Ascending aorta (tissue), 2 donors: ENCODE measurements at regions not wholly inside any gene's neighbourhood (a gene's known extent, or its start where the extent isn't known, plus 50 kb on each side); places are given as distances from the start of the nearest gene placed in this dataset.

ENCODE experiments used
- DNase-seq, 2 donors: peaks; one replicate each; pipeline ENCODE4 v3.0.0-alpha.2; 2019; ENCODE audit warnings: low spot score in 2 of 2
- H3K27ac ChIP-seq, 2 donors: fragments of 200-600 bp; sonication (generic); one replicate each; pipeline ENCODE4 v1.5.1; 2016 to 2017; ENCODE audit warnings: mild to moderate bottlenecking in 1 of 2
- H3K27me3 ChIP-seq: fragments of 200-600 bp; sonication (generic); one replicate; pipeline ENCODE4 v1.5.1; 2017
- H3K36me3 ChIP-seq, 2 donors: fragments of 200-600 bp; sonication (generic); one replicate each; pipeline ENCODE4 v1.5.1; 2016
- H3K4me1 ChIP-seq, 2 donors: fragments of 200-600 bp; sonication (generic); one replicate each; pipeline ENCODE4 v1.5.1; 2016 to 2017; ENCODE audit warnings: mild to moderate bottlenecking in 1 of 2
- H3K4me3 ChIP-seq, 2 donors: fragments of 200-600 bp; sonication (generic); one replicate each; pipeline ENCODE4 v1.5.1; 2016 to 2017; ENCODE audit warnings: mild to moderate bottlenecking in 1 of 2
- H3K9me3 ChIP-seq, 2 donors: fragments of 200-600 bp; sonication (generic); one replicate each; pipeline ENCODE4 v1.5.1; 2016
- CTCF ChIP-seq, 3 experiments: fragments of 200-600 bp in 2 of 3; fragments of 450-650 bp in 1 of 3; sonication (generic) in 2 of 3; IDR thresholded peaks; one replicate each; pipeline ENCODE4 v1.5.1; 2016 to 2019; ENCODE audit warnings: antibody characterized with exemption in 3 of 3, mild to moderate bottlenecking in 1 of 3, moderate library complexity in 1 of 3
- intact Hi-C: fragments of 100-400 bp; cut with DNase I; formaldehyde crosslinking; loops from one replicate; pipeline ENCODE4 v1.15.1; 2023

GRCh38 chr12:81888106-81888740 is 129.1 kb upstream of the PPFIA2 start:
- H3K27ac ChIP-seq = no peak overlapping the region
- intact Hi-C loops = no loop called here
- no peak for TF ChIP-seq CTCF (IDR thresholded peaks at IDR 0.05)
- no peaks in the 10 kb centered on the region for H3K27me3 ChIP-seq
- no peaks in the 10 kb centered on the region for H3K36me3 ChIP-seq
- no peak for DNase-seq
- no peaks in the 10 kb centered on the region for H3K9me3 ChIP-seq
- no peak overlapping the region for H3K4me3 ChIP-seq
- H3K4me1 ChIP-seq = no peaks in the 10 kb centered on the region

GRCh38 chr12:81874586-81874985 is 115.4 kb upstream of the PPFIA2 start:
- intact Hi-C loops = no loop called here
- TF ChIP-seq CTCF (IDR thresholded peaks at IDR 0.05) = no peak
- Histone ChIP-seq H3K9me3 (no peaks in the 10 kb centered on the region), H3K27ac (no peak overlapping the region), H3K27me3 (no peaks in the 10 kb centered on the region), H3K36me3 (no peaks in the 10 kb centered on the region), H3K4me3 (no peak overlapping the region), H3K4me1 (no peaks in the 10 kb centered on the region)
- no peak for DNase-seq

GRCh38 chr12:81874166-81874565 is 115.0 kb upstream of the PPFIA2 start:
- Histone ChIP-seq H3K4me3 (no peak overlapping the region), H3K36me3 (no peaks in the 10 kb centered on the region), H3K4me1 (no peaks in the 10 kb centered on the region), H3K27me3 (no peaks in the 10 kb centered on the region), H3K9me3 (no peaks in the 10 kb centered on the region), H3K27ac (no peak overlapping the region)
- TF ChIP-seq CTCF (IDR thresholded peaks at IDR 0.05) = no peak
- no peak for DNase-seq
- intact Hi-C loops = no loop called here

- no peak for TF ChIP-seq CTCF (IDR thresholded peaks at IDR 0.05)
- Histone ChIP-seq H3K4me1 (no peaks in the 10 kb centered on the region), H3K36me3 (no peaks in the 10 kb centered on the region), H3K27me3 (no peaks in the 10 kb centered on the region), H3K27ac (no peak overlapping the region), H3K4me3 (no peak overlapping the region), H3K9me3 (no peaks in the 10 kb centered on the region)
- no peak for DNase-seq
- intact Hi-C loops = no loop called here
Observed at GRCh38 chr12:81872400-81872799, 113.2 kb upstream of the PPFIA2 start.

- Histone ChIP-seq H3K27me3 (no peaks in the 10 kb centered on the region), H3K27ac (no peak overlapping the region), H3K4me3 (no peak overlapping the region), H3K36me3 (no peaks in the 10 kb centered on the region), H3K9me3 (no peaks in the 10 kb centered on the region), H3K4me1 (no peaks in the 10 kb centered on the region)
- intact Hi-C loops = no loop called here
- no peak for DNase-seq
- TF ChIP-seq CTCF (IDR thresholded peaks at IDR 0.05) = no peak
Observed at GRCh38 chr12:81866081-81866480, 106.9 kb upstream of the PPFIA2 start.

- no peak for DNase-seq
- Histone ChIP-seq H3K4me3 (no peak overlapping the region), H3K36me3 (no peaks in the 10 kb centered on the region), H3K9me3 (no peaks in the 10 kb centered on the region), H3K4me1 (no peaks in the 10 kb centered on the region), H3K27me3 (no peaks in the 10 kb centered on the region), H3K27ac (no peak overlapping the region)
- intact Hi-C loops = no loop called here
- no peak for TF ChIP-seq CTCF (IDR thresholded peaks at IDR 0.05)
Observed at GRCh38 chr12:81863406-81863805, 104.3 kb upstream of the PPFIA2 start.
